Medulla oblongata (tissue), 1 donor: ENCODE measurements at regions not wholly inside any gene's neighbourhood (a gene's known extent, or its start where the extent isn't known, plus 50 kb on each side); places are given as distances from the start of the nearest gene placed in this dataset.
A peak's percentile ranks its signal among the peaks of the same experiment; 100 is the strongest.

Experiments
- DNase-seq: peaks from one replicate; pipeline ENCODE4 v3.0.0-alpha.2; 2015; ENCODE audit errors: extremely low spot score

GRCh38 chr6:134456226-134456625 is 138.3 kb upstream of the SGK1 start:
- DNase-seq = no peak

- DNase-seq = no peak
Observed at GRCh38 chr6:134455319-134455718, 137.4 kb upstream of the SGK1 start.

GRCh38 chr6:134454794-134455193 is 136.9 kb upstream of the SGK1 start:
- DNase-seq = no peak

GRCh38 chr6:134453792-134454510 is 136.0 kb upstream of the SGK1 start:
- DNase-seq = no peak

GRCh38 chr6:134452906-134453305 is 135.0 kb upstream of the SGK1 start:
- DNase-seq = no peak

- no peak for DNase-seq
Observed at GRCh38 chr6:134451529-134451928, 133.6 kb upstream of the SGK1 start.

- no peak for DNase-seq
Observed at GRCh38 chr6:134449781-134450180, 131.9 kb upstream of the SGK1 start.

- DNase-seq = no peak
Observed at GRCh38 chr6:134449004-134449403, 131.1 kb upstream of the SGK1 start.

- DNase-seq = no peak
Observed at GRCh38 chr6:134447883-134448387, 130.0 kb upstream of the SGK1 start.

GRCh38 chr6:134447423-134447822 is 129.5 kb upstream of the SGK1 start:
- DNase-seq = no peak

GRCh38 chr6:134446896-134447295 is 129.0 kb upstream of the SGK1 start:
- no peak for DNase-seq

- DNase-seq = peak; percentile 77
Observed at GRCh38 chr6:134446218-134446848, 128.4 kb upstream of the SGK1 start.

- no peak for DNase-seq
Observed at GRCh38 chr6:134443009-134443408, 125.1 kb upstream of the SGK1 start.

- no peak for DNase-seq
Observed at GRCh38 chr6:134442073-134442472, 124.2 kb upstream of the SGK1 start.

GRCh38 chr6:134438837-134439236 is 120.9 kb upstream of the SGK1 start:
- no peak for DNase-seq

- peak; percentile 46 for DNase-seq
Observed at GRCh38 chr6:134437376-134437775, 119.5 kb upstream of the SGK1 start.

- peak; percentile 61 for DNase-seq
Observed at GRCh38 chr6:134436950-134437349, 119.0 kb upstream of the SGK1 start.

GRCh38 chr6:134436281-134436815 is 118.4 kb upstream of the SGK1 start:
- DNase-seq = peak; percentile 81

GRCh38 chr6:134435814-134436280 is 117.9 kb upstream of the SGK1 start:
- DNase-seq = no peak

GRCh38 chr6:134434019-134434942 is 116.4 kb upstream of the SGK1 start:
- DNase-seq = no peak

- DNase-seq = no peak
Observed at GRCh38 chr6:134432036-134432435, 114.1 kb upstream of the SGK1 start.

GRCh38 chr6:134431421-134431859 is 113.5 kb upstream of the SGK1 start:
- no peak for DNase-seq
